PC-3 (cell line): ENCODE measurements at regions not wholly inside any gene's neighbourhood (a gene's known extent, or its start where the extent isn't known, plus 50 kb on each side); places are given as distances from the start of the nearest gene placed in this dataset.

Experiments used
- ATAC-seq: fragments of 200-7000 bp; cut with Tn5 transposase; 2 replicates; pipeline ENCODE4 v1.9.1; 2020; ENCODE audit warnings: mild to moderate bottlenecking, moderate library complexity
- BruUV-seq: library from RNA; stranded (reverse); fragments of 400-500 nt; replicated peaks from 2 replicates; lab custom pipeline; 2021; lab: Mats Ljungman, UMichigan
- CTCF ChIA-PET: fragments of 300-600 bp; sonication (Branson Sonifier 250); formaldehyde crosslinking; loops from one replicate; lab custom pipeline; 2022; ENCODE audit warnings: antibody characterized with exemption; lab: Charles Lee
- POLR2A ChIA-PET: fragments of 300-600 bp; sonication (Branson Sonifier 250); formaldehyde crosslinking; loops from one replicate; lab custom pipeline; 2022; ENCODE audit warnings: antibody characterized with exemption; ENCODE audit not compliant: unreplicated experiment; lab: Charles Lee
- DNase-seq: peaks from one replicate; pipeline ENCODE4 v3.0.0-alpha.2; 2015
- H2AFZ ChIP-seq: fragments of 300-600 bp; sonication (generic); 2 replicates; pipeline ENCODE4 v1.6.0; 2016; ENCODE audit warnings: antibody characterized with exemption, low read length
- H3F3A ChIP-seq: fragments of 300-600 bp; sonication (generic); one replicate; pipeline ENCODE4 v1.6.0; 2017; ENCODE audit warnings: antibody characterized with exemption, low read length, control low read depth, mild to moderate bottlenecking; ENCODE audit not compliant: unreplicated experiment
- H3K27ac ChIP-seq: fragments of 300-600 bp; sonication (generic); 2 replicates; pipeline ENCODE4 v1.5.1; 2016; ENCODE audit warnings: mild to moderate bottlenecking, low read length
- H3K27me3 ChIP-seq: fragments of 300-600 bp; sonication (generic); 2 replicates; pipeline ENCODE4 v1.6.1; 2016; ENCODE audit warnings: low read length, mixed read lengths
- H3K36me3 ChIP-seq: fragments of 300-600 bp; sonication (generic); 2 replicates; pipeline ENCODE4 v1.6.1; 2016; ENCODE audit warnings: low read depth, mixed run types, low read length, mixed read lengths
- H3K4me1 ChIP-seq: fragments of 300-600 bp; sonication (generic); 2 replicates; pipeline ENCODE4 v1.5.1; 2016; ENCODE audit warnings: low read length; ENCODE audit not compliant: insufficient read depth
- H3K4me2 ChIP-seq: fragments of 300-600 bp; sonication (generic); 2 replicates; pipeline ENCODE4 v1.6.0; 2016; ENCODE audit warnings: low read length
- H3K4me3 ChIP-seq: fragments of 300-600 bp; sonication (generic); 2 replicates; pipeline ENCODE4 v1.5.1; 2016; ENCODE audit warnings: mild to moderate bottlenecking, low read length, mixed read lengths
- H3K79me2 ChIP-seq: fragments of 300-600 bp; sonication (generic); 2 replicates; pipeline ENCODE4 v1.6.1; 2017; ENCODE audit warnings: low read length, mixed read lengths
- H3K9ac ChIP-seq: fragments of 300-600 bp; sonication (generic); 2 replicates; pipeline ENCODE4 v1.6.0; 2016; ENCODE audit warnings: mild to moderate bottlenecking, low read length
- H3K9me2 ChIP-seq: fragments of 300-600 bp; sonication (generic); replicated peaks from 2 replicates; pipeline ENCODE4 v1.6.1; 2016; ENCODE audit warnings: mixed run types, low read length, mixed read lengths
- H3K9me3 ChIP-seq: fragments of 300-600 bp; sonication (generic); 2 replicates; pipeline ENCODE4 v1.6.1; 2016; ENCODE audit warnings: low read length, mixed read lengths
- H4K20me1 ChIP-seq: fragments of 300-600 bp; sonication (generic); 2 replicates; pipeline ENCODE4 v1.6.1; 2016; ENCODE audit warnings: low read length, mixed read lengths
- CTCF ChIP-seq: fragments of 300-600 bp; sonication (generic); conservative IDR thresholded peaks from 2 replicates; pipeline ENCODE4 v1.5.1; 2017; ENCODE audit warnings: antibody characterized with exemption, low read depth, mild to moderate bottlenecking, low read length
- EZH2 ChIP-seq: fragments of 300-600 bp; sonication (generic); IDR thresholded peaks from one replicate; pipeline ENCODE4 v1.6.1; 2017; ENCODE audit warnings: antibody characterized with exemption, mild to moderate bottlenecking, low read length; ENCODE audit not compliant: unreplicated experiment
- EZH2phosphoT487 ChIP-seq: fragments of 300-600 bp; sonication (generic); IDR thresholded peaks from 2 replicates; pipeline ENCODE4 v1.6.1; 2018; ENCODE audit warnings: mild to moderate bottlenecking, antibody characterized with exemption, low read length, borderline replicate concordance
- intact Hi-C: fragments of 100-400 bp; cut with micrococcal nuclease; formaldehyde crosslinking; loops from 2 replicates; pipeline ENCODE4 v1.9.0; 2023

DNA sequence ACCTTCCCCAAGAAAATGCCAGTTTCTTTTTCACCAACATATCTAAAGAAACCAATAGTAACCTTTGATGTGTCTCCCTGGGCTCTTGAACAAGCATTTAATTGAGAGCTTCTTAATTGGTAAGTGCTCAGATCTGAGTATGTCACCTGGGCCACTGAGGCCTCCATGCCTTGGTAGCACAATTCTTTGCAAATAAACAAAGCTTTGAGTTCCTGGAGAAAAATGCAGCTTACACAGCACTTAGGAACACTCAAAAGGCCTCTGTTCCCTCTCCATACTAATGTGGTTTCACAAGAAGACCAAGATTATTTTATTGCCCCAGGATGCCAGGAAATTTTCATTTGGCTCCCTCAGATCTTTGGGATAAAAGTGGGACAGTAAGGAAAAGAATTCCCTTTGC lies 217.6 kb upstream of the CEP162 start:
- H3K27me3 ChIP-seq, result no peaks in the 10 kb centered on the region
- intact Hi-C loops, result no loop called here
- DNase-seq (no peak), ATAC-seq (no peak)
- CTCF ChIA-PET, result no interaction called here
- no peak overlapping the region for H2AFZ ChIP-seq
- H3K36me3 ChIP-seq, result no peaks in the 10 kb centered on the region
- H3K4me2 ChIP-seq, result no peak overlapping the region
- no TSS peak for BruUV-seq
- no peaks in the 10 kb centered on the region for H3K79me2 ChIP-seq
- POLR2A ChIA-PET, result no interaction called here
- H3K4me1 ChIP-seq, result no peaks in the 10 kb centered on the region
- H3K9ac ChIP-seq, result no peak overlapping the region
- no peaks in the 10 kb centered on the region for H3F3A ChIP-seq
- H3K9me3 ChIP-seq, result no peaks in the 10 kb centered on the region
- H3K4me3 ChIP-seq, result no peak overlapping the region
- no peak overlapping the region for H3K27ac ChIP-seq
- no peaks in the 10 kb centered on the region for H4K20me1 ChIP-seq
- no peak for TF ChIP-seq CTCF
- TF ChIP-seq EZH2, result no peak
- TF ChIP-seq EZH2phosphoT487, result no peak
- H3K9me2 ChIP-seq, result no peaks in the 10 kb centered on the region

GRCh38 chr6:84442208-84442607 lies 214.8 kb upstream of the CEP162 start:
- Histone ChIP-seq H4K20me1 (no peaks in the 10 kb centered on the region), H3K4me1 (no peaks in the 10 kb centered on the region), H2AFZ (no peak overlapping the region), H3K4me2 (no peak overlapping the region), H3F3A (no peaks in the 10 kb centered on the region), H3K4me3 (no peak overlapping the region), H3K9ac (no peak overlapping the region), H3K79me2 (no peaks in the 10 kb centered on the region), H3K27ac (no peak overlapping the region), H3K9me2 (no peaks in the 10 kb centered on the region), H3K36me3 (no peaks in the 10 kb centered on the region), H3K9me3 (no peaks in the 10 kb centered on the region), H3K27me3 (no peaks in the 10 kb centered on the region)
- no TSS peak for BruUV-seq
- CTCF ChIA-PET, result no interaction called here
- intact Hi-C loops, result no loop called here
- DNase-seq (no peak), ATAC-seq (no peak)
- POLR2A ChIA-PET, result no interaction called here
- TF ChIP-seq EZH2phosphoT487 (no peak), CTCF (no peak), EZH2 (no peak)

- CTCF ChIA-PET, result no interaction called here
- no peak for ATAC-seq
- H3K79me2 ChIP-seq, result no peaks in the 10 kb centered on the region
- H3K4me2 ChIP-seq, result no peak overlapping the region
- no peak for DNase-seq
- no peaks in the 10 kb centered on the region for H3K36me3 ChIP-seq
- H3K4me1 ChIP-seq, result no peaks in the 10 kb centered on the region
- H3K9me3 ChIP-seq, result no peaks in the 10 kb centered on the region
- H3K9ac ChIP-seq, result no peak overlapping the region
- intact Hi-C loops, result no loop called here
- no peaks in the 10 kb centered on the region for H3K27me3 ChIP-seq
- H3K27ac ChIP-seq, result no peak overlapping the region
- BruUV-seq, result no TSS peak
- H3K9me2 ChIP-seq, result no peaks in the 10 kb centered on the region
- no peaks in the 10 kb centered on the region for H4K20me1 ChIP-seq
- H2AFZ ChIP-seq, result no peak overlapping the region
- TF ChIP-seq CTCF (no peak), EZH2 (no peak), EZH2phosphoT487 (no peak)
- H3K4me3 ChIP-seq, result no peak overlapping the region
- POLR2A ChIA-PET, result no interaction called here
- H3F3A ChIP-seq, result no peaks in the 10 kb centered on the region
Observed at GRCh38 chr6:84441456-84441855, 214.0 kb upstream of the CEP162 start.
